K562 (cell line): ENCODE measurements at regions not wholly inside any gene's neighbourhood (a gene's known extent, or its start where the extent isn't known, plus 50 kb on each side); places are given as distances from the start of the nearest gene placed in this dataset.

Experiments used
- ATAC-seq: fragments of 200-7000 bp; cut with Tn5 transposase; 3 replicates; pipeline ENCODE4 v1.9.1; 2020; ENCODE audit warnings: moderate library complexity
- BruUV-seq: library from RNA; stranded (reverse); fragments of 400-500 nt; replicated peaks from 2 replicates; lab custom pipeline; 2021; lab: Mats Ljungman, UMichigan
- CTCF ChIA-PET: fragments of 300-600 bp; formaldehyde crosslinking; extraction: SDS; loops from one replicate; lab custom pipeline; 2021; ENCODE audit warnings: low intra/inter-chr PET ratio; lab: Yijun Ruan, JAX
- POLR2A ChIA-PET: fragments of 300-600, 350-650 bp; sonication (Branson Sonifier 250); formaldehyde crosslinking; extraction: SDS; loops from one replicate; lab custom pipeline; 2021; ENCODE audit warnings: antibody characterized with exemption, inconsistent platforms; lab: Yijun Ruan, JAX
- DNase-seq, 4 experiments: peaks; one replicate each; pipeline versions ENCODE4 v3.0.0 to v3.0.0-alpha.2; 2011 to 2018; ENCODE audit warnings: low spot score in 3 of 4, mixed read lengths in 3 of 4; ENCODE audit errors: extremely low read depth in 1 of 4
- FAIRE-seq: peaks from 2 replicates; lab custom pipeline; 2011; peaks lifted over from hg19 to GRCh38; lab: Jason Lieb, UNC
- H2AFZ ChIP-seq: 2 replicates; pipeline ENCODE4 v1.6.0; 2011; ENCODE audit warnings: low read depth, low read length, control low read depth, inconsistent platforms
- H3K27ac ChIP-seq: fragments of 200-600 bp; 3 replicates; pipeline ENCODE4 v1.8.0; 2011; ENCODE audit warnings: low read depth, mild to moderate bottlenecking, control low read depth, inconsistent platforms, low read length, moderate library complexity, mixed read lengths; ENCODE audit errors: extremely low read depth
- H3K27me3 ChIP-seq, 2 experiments: fragments of 300-600 bp in 1 of 2; 2 replicates in 1 of 2; 3 replicates in 1 of 2; pipeline versions ENCODE4 v1.6.0 to v1.8.0; 2011; ENCODE audit warnings: inconsistent platforms in 2 of 2, low read length in 2 of 2, mild to moderate bottlenecking in 1 of 2, mixed read lengths in 1 of 2, moderate library complexity in 1 of 2; ENCODE audit not compliant: control insufficient read depth in 2 of 2, insufficient read depth in 2 of 2
- H3K36me3 ChIP-seq: fragments of 300-600 bp; 3 replicates; pipeline ENCODE4 v1.8.0; 2011; ENCODE audit warnings: mild to moderate bottlenecking, low read length, inconsistent platforms; ENCODE audit not compliant: control insufficient read depth, insufficient read depth
- H3K4me1 ChIP-seq, 2 experiments: fragments of 200-600 bp in 1 of 2; replicated peaks in 1 of 2; 2 replicates in 1 of 2; 3 replicates in 1 of 2; pipeline versions ENCODE4 v1.5.1 to v1.8.0; 2011; ENCODE audit warnings: inconsistent platforms in 2 of 2, low read length in 2 of 2, mild to moderate bottlenecking in 1 of 2, mixed read lengths in 1 of 2, moderate library complexity in 1 of 2; ENCODE audit not compliant: control insufficient read depth in 2 of 2, insufficient read depth in 2 of 2
- H3K4me2 ChIP-seq: 2 replicates; pipeline ENCODE4 v1.6.1; 2011; ENCODE audit warnings: low read length, control low read depth, inconsistent platforms, mixed read lengths; ENCODE audit not compliant: insufficient read depth
- H3K4me3 ChIP-seq: fragments of 200-600 bp; sonication (generic), shearing (Covaris generic); 2 replicates; pipeline ENCODE4 v1.5.1; 2016; ENCODE audit warnings: control low read depth, inconsistent platforms
- H3K79me2 ChIP-seq: fragments of 200-600 bp; 3 replicates; pipeline ENCODE4 v1.8.0; 2011; ENCODE audit warnings: low read length, inconsistent platforms; ENCODE audit not compliant: control insufficient read depth, insufficient read depth
- H3K9ac ChIP-seq, 2 experiments: 2 replicates each; pipeline versions ENCODE4 v1.6.0 to v1.6.1; 2011; ENCODE audit warnings: low read depth in 2 of 2, low read length in 2 of 2, control low read depth in 1 of 2, inconsistent platforms in 1 of 2, mild to moderate bottlenecking in 1 of 2, mixed read lengths in 1 of 2; ENCODE audit not compliant: insufficient read depth in 1 of 2
- H3K9me1 ChIP-seq: one replicate; pipeline ENCODE4 v1.6.0; 2011; ENCODE audit warnings: inconsistent platforms, mild to moderate bottlenecking, low read length, moderate library complexity; ENCODE audit not compliant: control insufficient read depth, insufficient read depth
- H3K9me3 ChIP-seq: replicated peaks from 2 replicates; pipeline ENCODE4 v1.5.1; 2011; ENCODE audit warnings: low read depth, low read length, inconsistent platforms; ENCODE audit not compliant: control insufficient read depth, insufficient read depth
- H4K20me1 ChIP-seq: replicated peaks from 2 replicates; pipeline ENCODE4 v1.6.1; 2011; ENCODE audit warnings: low read length, inconsistent platforms, mixed read lengths; ENCODE audit not compliant: control insufficient read depth, insufficient read depth
- BCL6 ChIP-seq: fragments of 250-450 bp; sonication (Bioruptor Pico); IDR thresholded peaks from 2 replicates; pipeline ENCODE4 v1.4.0; 2020
- BCOR ChIP-seq: fragments of 450-650 bp; IDR thresholded peaks from 2 replicates; pipeline ENCODE4 v1.6.1; 2016
- BMI1 ChIP-seq: fragments of 150-350 bp; IDR thresholded peaks from 2 replicates; pipeline ENCODE4 v1.6.1; 2014; ENCODE audit warnings: low read length
- CHD4 ChIP-seq: fragments of 200-600 bp; sonication (generic); IDR thresholded peaks from 3 replicates; pipeline ENCODE4 v1.6.1; 2012; ENCODE audit warnings: low read depth, mild to moderate bottlenecking, mixed read lengths, low read length, inconsistent platforms; ENCODE audit not compliant: insufficient read depth, insufficient replicate concordance, poor library complexity, severe bottlenecking
- GTF2E2 ChIP-seq: fragments of 200-800 bp; sonication (Bioruptor generic); IDR thresholded peaks from 2 replicates; pipeline ENCODE4 v1.6.1; 2016; ENCODE audit warnings: missing genetic modification characterization, missing compliant biosample characterization
- KAT8 ChIP-seq: fragments of 450-650 bp; IDR thresholded peaks from 2 replicates; pipeline ENCODE4 v1.6.1; 2016; ENCODE audit warnings: low read depth, mild to moderate bottlenecking
- LCOR ChIP-seq: sonication (generic); formaldehyde crosslinking; IDR thresholded peaks from 2 replicates; pipeline ENCODE4 v1.8.0; 2022; ENCODE audit warnings: mild to moderate bottlenecking, missing genetic modification reagents
- NCOA6 ChIP-seq: fragments of 450-650 bp; IDR thresholded peaks from 2 replicates; pipeline ENCODE4 v1.6.1; 2017; ENCODE audit warnings: mild to moderate bottlenecking
- POLR3A ChIP-seq: IDR thresholded peaks from 2 replicates; pipeline ENCODE4 v1.6.1; 2011; ENCODE audit warnings: borderline replicate concordance, mild to moderate bottlenecking, moderate library complexity; ENCODE audit not compliant: insufficient read length, insufficient read depth; ENCODE audit errors: extremely low read depth
- SMARCA5 ChIP-seq: fragments of 450-650 bp; IDR thresholded peaks from 2 replicates; pipeline ENCODE4 v1.6.1; 2016
- ZKSCAN8 ChIP-seq: fragments of 200-800 bp; sonication (Bioruptor generic); IDR thresholded peaks from 2 replicates; pipeline ENCODE4 v1.6.1; 2016; ENCODE audit warnings: missing genetic modification characterization, missing compliant biosample characterization
- ZNF354B ChIP-seq: fragments of 250-450 bp; sonication (Bioruptor Pico); IDR thresholded peaks from 2 replicates; pipeline ENCODE4 v1.4.0; 2020
- ZNF583 ChIP-seq: fragments of 250-450 bp; sonication (Bioruptor Pico); IDR thresholded peaks from 2 replicates; pipeline ENCODE4 v1.4.0; 2020
- ZNF77 ChIP-seq: fragments of 250-450 bp; sonication (Bioruptor Pico); IDR thresholded peaks from 2 replicates; pipeline ENCODE4 v1.5.0; 2020
- WGBS: fragments of 100-300 bp; shearing (Covaris generic); methylation state at CpG from one replicate; pipeline ENCODE4 v1.1.6; 2016; ENCODE audit warnings: low coverage, mixed read lengths; ENCODE audit not compliant: insufficient coverage; ENCODE audit errors: missing lambda C conversion rate; 5-methylcytosine and 5-hydroxymethylcytosine counted together
- in situ Hi-C: fragments of 300-500 bp; cut with MboI; formaldehyde crosslinking; loops from 4 replicates; pipeline ENCODE4 v1.15.0; 2018; ENCODE audit warnings: inconsistent platforms, mixed read lengths
- intact Hi-C: fragments of 100-400 bp; cut with micrococcal nuclease; formaldehyde crosslinking; loops from 2 replicates; pipeline ENCODE4 v1.14.2; 2022
- TF ChIP-seq, protein P1 (sequence below): sonication (generic); formaldehyde crosslinking; IDR thresholded peaks from 2 replicates; pipeline ENCODE4 v1.8.0; 2022; ENCODE audit warnings: mild to moderate bottlenecking, missing genetic modification reagents
- TF ChIP-seq, protein P2 (sequence below): IDR thresholded peaks from 2 replicates; pipeline ENCODE4 v1.6.1; 2011; ENCODE audit not compliant: insufficient read length; ENCODE audit errors: extremely low read depth

GRCh38 chr13:105365021-105365550 lies 1170.4 kb downstream of the EFNB2 start:
- Histone ChIP-seq H3K9me3 (no peaks in the 10 kb centered on the region), H3K9me1 (no peaks in the 10 kb centered on the region), H3K4me3 (no peak overlapping the region), H3K9ac (no peak overlapping the region), H3K27ac (no peak overlapping the region), H3K36me3 (no peaks in the 10 kb centered on the region), H2AFZ (no peak overlapping the region), H3K4me1 (no peaks in the 10 kb centered on the region), H3K79me2 (no peaks in the 10 kb centered on the region), H3K4me2 (no peak overlapping the region), H4K20me1 (no peaks in the 10 kb centered on the region), H3K27me3 (no peaks in the 10 kb centered on the region)
- POLR2A ChIA-PET: no interaction called here
- no peak for FAIRE-seq
- CTCF ChIA-PET: no interaction called here
- BruUV-seq: no TSS peak
- intact Hi-C loops: no loop called here
- WGBS: 2% methylated on average over 3 of the region's 3 CpGs
- TF ChIP-seq CHD4: no peak
- TF ChIP-seq, protein P1, sequence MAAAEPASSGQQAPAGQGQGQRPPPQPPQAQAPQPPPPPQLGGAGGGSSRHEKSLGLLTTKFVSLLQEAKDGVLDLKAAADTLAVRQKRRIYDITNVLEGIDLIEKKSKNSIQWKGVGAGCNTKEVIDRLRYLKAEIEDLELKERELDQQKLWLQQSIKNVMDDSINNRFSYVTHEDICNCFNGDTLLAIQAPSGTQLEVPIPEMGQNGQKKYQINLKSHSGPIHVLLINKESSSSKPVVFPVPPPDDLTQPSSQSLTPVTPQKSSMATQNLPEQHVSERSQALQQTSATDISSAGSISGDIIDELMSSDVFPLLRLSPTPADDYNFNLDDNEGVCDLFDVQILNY (CRISPR knock-in tag): no peak
- no peak for TF ChIP-seq NCOA6
- TF ChIP-seq KAT8: no peak
- no peak for TF ChIP-seq ZNF583 (CRISPR knock-in tag)
- no peak for TF ChIP-seq BMI1
- TF ChIP-seq ZKSCAN8 (CRISPR knock-in tag): no peak
- TF ChIP-seq ZNF77: no peak
- TF ChIP-seq BCL6 (CRISPR knock-in tag): no peak
- TF ChIP-seq GTF2E2 (tag): no peak
- TF ChIP-seq LCOR (CRISPR knock-in tag): no peak
- TF ChIP-seq SMARCA5: no peak
- TF ChIP-seq BCOR: no peak
- TF ChIP-seq, protein P2, sequence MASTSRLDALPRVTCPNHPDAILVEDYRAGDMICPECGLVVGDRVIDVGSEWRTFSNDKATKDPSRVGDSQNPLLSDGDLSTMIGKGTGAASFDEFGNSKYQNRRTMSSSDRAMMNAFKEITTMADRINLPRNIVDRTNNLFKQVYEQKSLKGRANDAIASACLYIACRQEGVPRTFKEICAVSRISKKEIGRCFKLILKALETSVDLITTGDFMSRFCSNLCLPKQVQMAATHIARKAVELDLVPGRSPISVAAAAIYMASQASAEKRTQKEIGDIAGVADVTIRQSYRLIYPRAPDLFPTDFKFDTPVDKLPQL: no peak
- no peak for TF ChIP-seq POLR3A
- TF ChIP-seq ZNF354B (CRISPR knock-in tag): no peak
- in situ Hi-C loops: no loop called here
- ATAC-seq: no peak
- DNase-seq: no peak
